ENCODE measurements at regions not wholly inside any gene's neighbourhood (a gene's known extent, or its start where the extent isn't known, plus 50 kb on each side); places are given as distances from the start of the nearest gene placed in this dataset.
A peak's percentile ranks its signal among the peaks of the same experiment; 100 is the strongest.
"Not testable (repeated sequence)": the region's sequence is repeated elsewhere in the genome, so short reads cannot be mapped to it uniquely, and the experiment has no call there.

DNA sequence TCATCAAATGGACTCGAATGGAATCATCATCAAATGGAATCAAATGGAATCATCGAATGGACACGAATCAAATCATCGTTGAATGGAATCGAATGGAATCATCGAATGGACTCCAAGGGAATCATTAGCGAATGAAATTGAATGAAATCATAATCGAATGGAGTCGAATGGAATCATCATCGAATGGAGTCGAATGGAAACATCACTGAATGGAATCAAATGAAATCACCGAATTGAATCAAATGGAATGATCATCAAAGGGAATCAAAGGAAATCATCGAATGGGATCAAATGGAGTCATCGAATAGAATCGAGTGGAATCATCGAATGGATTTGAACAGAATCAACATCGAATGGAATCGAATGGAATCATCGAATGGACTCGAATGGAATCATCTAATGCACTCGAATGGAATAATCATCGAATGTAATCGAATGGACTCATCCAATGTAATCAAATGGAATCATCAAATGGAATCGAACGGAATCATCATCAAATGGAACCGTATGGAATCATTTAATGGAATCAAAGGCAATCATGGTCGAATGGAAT is 232.2 kb downstream of the SHCBP1 start:
- WGBS, 2 experiments (ENCODE audit: low coverage in 1 of 2, low lambda C conversion rate in 2 of 2, missing lambda C conversion rate in 2 of 2): 48 to 52% methylated on average over 27 of the region's 27 CpGs
- H3K9me2 ChIP-seq (ENCODE audit: insufficient read depth): peaks cover 16% of the 10 kb centered on the region

DNA sequence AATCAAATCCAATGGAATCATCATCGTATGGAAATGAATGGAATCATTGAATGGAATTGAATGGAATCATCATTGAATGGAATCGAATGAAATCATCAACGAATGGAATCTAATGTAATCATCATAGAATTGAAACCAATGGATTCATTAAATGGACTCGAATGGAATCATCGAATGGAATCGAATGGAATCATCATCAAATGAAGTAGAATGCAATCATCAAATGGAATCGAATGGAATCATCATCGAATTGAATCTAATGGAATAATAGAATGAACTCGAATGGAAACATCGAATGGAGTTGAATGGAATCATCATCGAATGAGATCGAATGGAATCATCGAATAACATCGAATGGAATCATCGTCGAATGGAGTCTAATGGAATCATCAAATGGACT is 232.8 kb downstream of the SHCBP1 start:
- peaks cover 17% of the 10 kb centered on the region for H4K20me1 ChIP-seq (ENCODE audit: insufficient read depth)
- H3K79me2 ChIP-seq (ENCODE audit: insufficient read depth); H2AFZ ChIP-seq; H3K4me3 ChIP-seq; H3K9ac ChIP-seq; H3K27ac ChIP-seq; DNase-seq; in situ Hi-C loops (cut with MboI); H3K4me2 ChIP-seq (ENCODE audit: unreplicated experiment): not testable (repeated sequence)
- H3K4me1 ChIP-seq (ENCODE audit: insufficient read depth): peaks cover 14% of the 10 kb centered on the region
- peaks cover 15% of the 10 kb centered on the region for H3K27me3 ChIP-seq (replicated peaks; ENCODE audit: insufficient read depth)
- 43 to 52% methylated on average over 16 of the region's 16 CpGs for WGBS, 2 experiments (ENCODE audit: low coverage in 1 of 2, low lambda C conversion rate in 2 of 2, missing lambda C conversion rate in 2 of 2)
- H3K36me3 ChIP-seq (ENCODE audit: low read depth): peaks cover 15% of the 10 kb centered on the region
- H3F3A ChIP-seq (ENCODE audit: insufficient read depth): peaks cover 20% of the 10 kb centered on the region
- H3K9me2 ChIP-seq (ENCODE audit: insufficient read depth): peaks cover 16% of the 10 kb centered on the region
- H3K9me3 ChIP-seq (ENCODE audit: low read depth): peaks cover 16% of the 10 kb centered on the region

More for the DNA sequence above, 232.2 kb downstream of the SHCBP1 start:
- H3K36me3 ChIP-seq (ENCODE audit: low read depth): peaks cover 15% of the 10 kb centered on the region
- H3K27ac ChIP-seq; H3K79me2 ChIP-seq (ENCODE audit: insufficient read depth); H3K4me3 ChIP-seq; H3K4me2 ChIP-seq (ENCODE audit: unreplicated experiment); in situ Hi-C loops (cut with MboI); H3K9ac ChIP-seq; H2AFZ ChIP-seq; DNase-seq: not testable (repeated sequence)
- H3K27me3 ChIP-seq (replicated peaks; ENCODE audit: insufficient read depth): peaks cover 15% of the 10 kb centered on the region
- peaks cover 20% of the 10 kb centered on the region for H3F3A ChIP-seq (ENCODE audit: insufficient read depth)
- peaks cover 16% of the 10 kb centered on the region for H3K9me3 ChIP-seq (ENCODE audit: low read depth)
- H4K20me1 ChIP-seq (ENCODE audit: insufficient read depth): peaks cover 17% of the 10 kb centered on the region
- peaks cover 14% of the 10 kb centered on the region for H3K4me1 ChIP-seq (ENCODE audit: insufficient read depth)

DNA sequence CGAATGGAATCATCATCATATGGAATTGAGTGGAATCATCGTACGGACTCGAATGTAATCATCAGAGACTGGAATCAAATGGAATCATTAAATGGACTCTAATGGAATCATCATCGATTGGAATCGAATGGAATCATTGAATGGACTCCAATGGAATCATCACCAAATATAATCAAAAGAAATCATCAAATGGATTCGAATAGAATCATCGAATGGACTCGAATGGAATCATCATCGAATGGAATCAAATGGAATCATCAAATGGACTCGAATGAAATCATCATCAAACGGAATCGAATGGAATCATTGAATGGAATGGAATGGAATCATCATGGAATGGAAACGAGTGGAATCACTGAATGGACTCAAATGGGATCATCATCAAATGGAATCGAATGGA is 233.5 kb downstream of the SHCBP1 start:
- Histone ChIP-seq H3K9ac (peak overlapping the region; percentile 0; the same call in 1 of the 2 replicates), H3K36me3 (ENCODE audit: low read depth) (peaks cover 15% of the 10 kb centered on the region), H3K4me3 (peak overlapping the region; percentile 0), H2AFZ (peak overlapping the region; percentile 0; the same call in 1 of the 2 replicates), H3K4me1 (ENCODE audit: insufficient read depth) (peaks cover 14% of the 10 kb centered on the region), H3K27me3 (replicated peaks; ENCODE audit: insufficient read depth) (peaks cover 15% of the 10 kb centered on the region), H3K9me2 (ENCODE audit: insufficient read depth) (peaks cover 16% of the 10 kb centered on the region), H3K9me3 (ENCODE audit: low read depth) (peaks cover 19% of the 10 kb centered on the region), H4K20me1 (ENCODE audit: insufficient read depth) (peaks cover 17% of the 10 kb centered on the region), H3F3A (ENCODE audit: insufficient read depth) (peaks cover 20% of the 10 kb centered on the region), H3K4me2 (ENCODE audit: unreplicated experiment) (peak overlapping the region; percentile 0), H3K27ac (peak overlapping the region; percentile 0; the same call in 1 of the 2 replicates)
- 30 to 35% methylated on average over 15 of the region's 15 CpGs for WGBS, 2 experiments (ENCODE audit: low coverage in 1 of 2, low lambda C conversion rate in 2 of 2, missing lambda C conversion rate in 2 of 2)
- in situ Hi-C loops (cut with MboI); DNase-seq; H3K79me2 ChIP-seq (ENCODE audit: insufficient read depth): not testable (repeated sequence)

DNA sequence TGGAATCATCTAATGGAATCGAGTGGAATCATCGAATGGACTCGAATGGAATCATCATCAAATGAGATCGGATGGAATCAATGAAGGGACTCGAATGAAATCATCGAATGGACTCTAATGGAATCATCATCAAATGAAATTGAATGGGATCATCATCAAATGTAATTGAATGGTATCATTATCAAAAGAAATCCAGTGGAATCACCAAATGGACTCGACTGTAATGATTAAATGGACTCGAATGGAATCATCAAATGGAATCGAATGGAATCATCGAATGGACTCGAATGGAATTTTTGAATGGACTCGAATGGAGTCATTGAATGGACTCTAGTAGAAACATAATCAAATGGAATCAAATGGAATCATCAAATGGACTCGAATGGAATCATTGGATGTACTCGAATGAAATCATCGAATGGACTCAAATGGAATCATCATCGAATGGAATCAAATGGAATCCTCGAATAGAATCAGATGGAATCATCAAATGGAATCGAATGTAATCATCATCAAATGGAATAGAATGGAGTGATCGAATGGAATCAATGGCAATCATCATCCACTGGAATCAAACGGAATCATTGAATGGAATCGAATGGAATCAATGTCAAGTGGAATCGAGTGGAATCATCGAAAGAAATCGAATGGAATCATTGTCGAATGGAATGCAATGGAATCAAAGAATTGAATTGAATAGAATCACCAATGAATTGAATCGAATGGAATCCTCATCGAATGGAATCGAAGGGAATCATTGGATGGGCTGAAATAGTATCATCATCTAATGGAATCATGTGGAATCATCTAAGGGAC is 234.2 kb downstream of the SHCBP1 start:
- H3K79me2 ChIP-seq (ENCODE audit: insufficient read depth); DNase-seq; H3K4me2 ChIP-seq (ENCODE audit: unreplicated experiment); in situ Hi-C loops (cut with MboI): not testable (repeated sequence)
- H3K9me3 ChIP-seq (ENCODE audit: low read depth): peaks cover 20% of the 10 kb centered on the region
- H3K9ac ChIP-seq: peak overlapping the region; percentile 0; the same call in 1 of the 2 replicates
- H3K9me2 ChIP-seq (ENCODE audit: insufficient read depth): peaks cover 16% of the 10 kb centered on the region
- peaks cover 20% of the 10 kb centered on the region for H3F3A ChIP-seq (ENCODE audit: insufficient read depth)
- peak overlapping the region; percentile 0 for H3K4me3 ChIP-seq
- 41% methylated on average over 28 of the region's 28 CpGs for WGBS, 2 experiments (ENCODE audit: low coverage in 1 of 2, low lambda C conversion rate in 2 of 2, missing lambda C conversion rate in 2 of 2)
- 0 out of 2 replicates have a peak overlapping the region, but pooled peaks have one; percentile 0 for H3K27ac ChIP-seq
- H4K20me1 ChIP-seq (ENCODE audit: insufficient read depth): peaks cover 17% of the 10 kb centered on the region
- H2AFZ ChIP-seq: peak overlapping the region; percentile 0; the same call in 1 of the 2 replicates
- H3K4me1 ChIP-seq (ENCODE audit: insufficient read depth): peaks cover 14% of the 10 kb centered on the region
- peaks cover 15% of the 10 kb centered on the region for H3K27me3 ChIP-seq (replicated peaks; ENCODE audit: insufficient read depth)
- peaks cover 15% of the 10 kb centered on the region for H3K36me3 ChIP-seq (ENCODE audit: low read depth)

DNA sequence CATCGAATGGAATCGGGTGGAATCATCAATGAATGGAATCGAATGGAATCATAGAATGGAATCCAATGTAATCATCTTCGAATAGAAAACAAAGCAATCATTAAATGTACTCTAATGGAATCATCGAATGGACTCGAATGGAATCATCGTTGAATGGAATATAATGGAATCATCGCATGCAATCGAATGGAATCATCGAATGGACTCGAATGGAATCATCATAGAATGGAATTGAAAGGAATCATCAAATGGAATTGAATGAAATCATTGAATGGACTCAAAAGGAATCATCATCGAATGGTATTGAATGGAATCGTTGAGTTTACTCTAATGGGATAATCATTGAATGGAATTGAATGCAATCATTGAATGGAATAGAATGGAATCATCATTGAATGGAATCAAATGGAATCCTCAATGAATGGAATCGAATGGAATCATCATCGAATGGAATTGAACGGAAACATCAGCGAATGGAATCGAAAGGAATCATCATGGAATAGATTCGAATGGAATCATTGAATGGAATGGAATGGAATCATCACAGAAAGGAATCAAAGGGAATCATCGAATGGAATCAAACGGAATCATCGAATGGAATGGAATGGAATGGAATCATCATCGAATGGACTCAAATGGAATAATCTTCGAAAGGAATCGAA is 234.9 kb downstream of the SHCBP1 start:
- H3K27ac ChIP-seq; in situ Hi-C loops (cut with MboI); H3K4me2 ChIP-seq (ENCODE audit: unreplicated experiment); H3K79me2 ChIP-seq (ENCODE audit: insufficient read depth); H2AFZ ChIP-seq; DNase-seq; H3K9ac ChIP-seq: not testable (repeated sequence)
- peaks cover 20% of the 10 kb centered on the region for H3F3A ChIP-seq (ENCODE audit: insufficient read depth)
- peaks cover 20% of the 10 kb centered on the region for H3K9me3 ChIP-seq (ENCODE audit: low read depth)
- peaks cover 16% of the 10 kb centered on the region for H3K9me2 ChIP-seq (ENCODE audit: insufficient read depth)
- H4K20me1 ChIP-seq (ENCODE audit: insufficient read depth): peaks cover 17% of the 10 kb centered on the region
- H3K4me3 ChIP-seq: peak overlapping the region; percentile 0; the same call in 1 of the 2 replicates
- 42% methylated on average over 25 of the region's 25 CpGs for whole genome bisulfite sequencing, 2 experiments (ENCODE audit: low coverage in 1 of 2, low lambda C conversion rate in 2 of 2, missing lambda C conversion rate in 2 of 2)
- peaks cover 15% of the 10 kb centered on the region for H3K36me3 ChIP-seq (ENCODE audit: low read depth)
- peaks cover 15% of the 10 kb centered on the region for H3K27me3 ChIP-seq (replicated peaks; ENCODE audit: insufficient read depth)
- H3K4me1 ChIP-seq (ENCODE audit: insufficient read depth): peaks cover 14% of the 10 kb centered on the region

DNA sequence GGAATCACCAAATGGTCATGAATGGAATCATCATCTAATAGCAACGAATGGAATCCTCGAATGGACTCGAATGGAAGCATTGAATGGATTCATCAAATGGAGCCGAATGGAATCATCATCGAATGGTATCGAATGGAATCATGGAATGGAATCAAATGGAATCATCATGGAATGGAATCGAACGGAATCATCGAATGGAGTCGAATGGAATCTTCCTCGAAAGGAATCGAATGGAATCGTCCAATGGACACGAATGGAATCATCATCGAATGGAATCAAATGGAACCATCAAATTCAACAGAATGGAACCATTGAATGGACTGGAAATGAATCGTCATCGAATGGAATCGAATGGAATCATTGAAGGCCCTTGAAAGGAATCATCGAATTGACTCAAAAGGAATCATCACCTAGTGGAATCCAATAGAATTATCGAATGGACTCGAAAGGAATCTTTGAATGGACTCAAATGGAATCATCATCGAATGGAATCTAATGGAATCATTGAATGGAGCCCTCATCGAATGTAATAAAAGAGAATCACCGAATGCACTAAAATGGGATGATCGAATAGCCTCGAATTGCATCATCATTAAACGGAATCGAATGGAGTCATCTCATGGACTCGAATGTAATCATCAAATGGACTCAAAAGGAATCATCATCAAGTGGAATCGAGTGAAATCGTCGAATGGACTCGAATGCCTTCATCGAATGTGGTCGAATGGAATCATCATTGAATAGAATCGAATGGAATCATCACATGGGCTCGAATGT is 236.7 kb downstream of the SHCBP1 start:
- in situ Hi-C loops (cut with MboI): not testable (repeated sequence)

More for the DNA sequence above, 236.7 kb downstream of the SHCBP1 start:
- Histone ChIP-seq H3F3A (ENCODE audit: insufficient read depth) (peaks cover 17% of the 10 kb centered on the region), H3K36me3 (ENCODE audit: low read depth) (peaks cover 11% of the 10 kb centered on the region), H3K9me2 (ENCODE audit: insufficient read depth) (peaks cover 12% of the 10 kb centered on the region), H3K9me3 (ENCODE audit: low read depth) (peaks cover 15% of the 10 kb centered on the region), H4K20me1 (ENCODE audit: insufficient read depth) (peaks cover 12% of the 10 kb centered on the region), H3K4me1 (ENCODE audit: insufficient read depth) (peaks cover 10% of the 10 kb centered on the region), H3K27me3 (replicated peaks; ENCODE audit: insufficient read depth) (peaks cover 11% of the 10 kb centered on the region)
- not testable (repeated sequence) for H3K79me2 ChIP-seq (ENCODE audit: insufficient read depth); H3K4me2 ChIP-seq (ENCODE audit: unreplicated experiment); H3K4me3 ChIP-seq; H3K9ac ChIP-seq; H2AFZ ChIP-seq; H3K27ac ChIP-seq
- peak; percentile 10 for DNase-seq
- 40 to 43% methylated on average over 37 of the region's 37 CpGs for WGBS, 2 experiments (ENCODE audit: low coverage in 1 of 2, low lambda C conversion rate in 2 of 2, missing lambda C conversion rate in 2 of 2)
